ENCODE measurements at regions not wholly inside any gene's neighbourhood (a gene's known extent, or its start where the extent isn't known, plus 50 kb on each side); places are given as distances from the start of the nearest gene placed in this dataset.

- Mint-ChIP-seq H3K27ac (ENCODE audit: unreplicated experiment) (no peak overlapping the region), H3K36me3 (ENCODE audit: low read depth, unreplicated experiment) (no peaks in the 10 kb centered on the region), H3K4me1 (ENCODE audit: unreplicated experiment) (peaks cover under 1% of the 10 kb centered on the region), H3K27me3 (ENCODE audit: unreplicated experiment) (no peaks in the 10 kb centered on the region), H3K9me3 (ENCODE audit: unreplicated experiment) (no peaks in the 10 kb centered on the region), H3K4me3 (ENCODE audit: unreplicated experiment) (no peak overlapping the region)
- no peak for TF ChIP-seq CTCF (IDR thresholded peaks at IDR 0.05; ENCODE audit: unreplicated experiment)
- DNase-seq (ENCODE audit: low spot score), result no peak
Measured at GRCh38 chr5:62044989-62045388, 261.0 kb upstream of the KIF2A start.

GRCh38 chr5:62046191-62046590 lies 259.8 kb upstream of the KIF2A start:
- Mint-ChIP-seq H3K9me3 (ENCODE audit: unreplicated experiment) (no peaks in the 10 kb centered on the region), H3K27ac (ENCODE audit: unreplicated experiment) (no peak overlapping the region), H3K36me3 (ENCODE audit: low read depth, unreplicated experiment) (no peaks in the 10 kb centered on the region), H3K4me3 (ENCODE audit: unreplicated experiment) (no peak overlapping the region), H3K27me3 (ENCODE audit: unreplicated experiment) (no peaks in the 10 kb centered on the region), H3K4me1 (ENCODE audit: unreplicated experiment) (no peaks in the 10 kb centered on the region)
- no peak for TF ChIP-seq CTCF (IDR thresholded peaks at IDR 0.05; ENCODE audit: unreplicated experiment)
- DNase-seq (ENCODE audit: low spot score), result no peak

GRCh38 chr5:62051747-62052146 lies 254.3 kb upstream of the KIF2A start:
- Mint-ChIP-seq H3K4me3 (ENCODE audit: unreplicated experiment) (no peak overlapping the region), H3K27ac (ENCODE audit: unreplicated experiment) (no peak overlapping the region), H3K4me1 (ENCODE audit: unreplicated experiment) (no peaks in the 10 kb centered on the region), H3K9me3 (ENCODE audit: unreplicated experiment) (no peaks in the 10 kb centered on the region), H3K36me3 (ENCODE audit: low read depth, unreplicated experiment) (no peaks in the 10 kb centered on the region), H3K27me3 (ENCODE audit: unreplicated experiment) (peaks cover 2% of the 10 kb centered on the region)
- no peak for DNase-seq (ENCODE audit: low spot score)
- no peak for TF ChIP-seq CTCF (IDR thresholded peaks at IDR 0.05; ENCODE audit: unreplicated experiment)

- H3K4me3 Mint-ChIP-seq (ENCODE audit: unreplicated experiment), result no peak overlapping the region
Measured at GRCh38 chr5:62059960-62060359, 246.0 kb upstream of the KIF2A start.

GRCh38 chr5:62065050-62065449 lies 241.0 kb upstream of the KIF2A start:
- no peak for DNase-seq (ENCODE audit: low spot score)
- Mint-ChIP-seq H3K9me3 (ENCODE audit: unreplicated experiment) (no peaks in the 10 kb centered on the region), H3K4me1 (ENCODE audit: unreplicated experiment) (no peaks in the 10 kb centered on the region), H3K4me3 (ENCODE audit: unreplicated experiment) (no peak overlapping the region), H3K27me3 (ENCODE audit: unreplicated experiment) (no peaks in the 10 kb centered on the region), H3K27ac (ENCODE audit: unreplicated experiment) (no peak overlapping the region), H3K36me3 (ENCODE audit: low read depth, unreplicated experiment) (no peaks in the 10 kb centered on the region)
- no peak for TF ChIP-seq CTCF (IDR thresholded peaks at IDR 0.05; ENCODE audit: unreplicated experiment)

More at GRCh38 chr5:62059960-62060359, 246.0 kb upstream of the KIF2A start:
- H3K9me3 Mint-ChIP-seq (ENCODE audit: unreplicated experiment), result no peaks in the 10 kb centered on the region
- H3K27me3 Mint-ChIP-seq (ENCODE audit: unreplicated experiment), result no peaks in the 10 kb centered on the region
- H3K4me1 Mint-ChIP-seq (ENCODE audit: unreplicated experiment), result no peaks in the 10 kb centered on the region
- TF ChIP-seq CTCF (IDR thresholded peaks at IDR 0.05; ENCODE audit: unreplicated experiment), result no peak
- H3K36me3 Mint-ChIP-seq (ENCODE audit: low read depth, unreplicated experiment), result no peaks in the 10 kb centered on the region
- H3K27ac Mint-ChIP-seq (ENCODE audit: unreplicated experiment), result no peak overlapping the region
- DNase-seq (ENCODE audit: low spot score), result no peak
